HG02870 (cell line): ENCODE measurements at regions not wholly inside any gene's neighbourhood (a gene's known extent, or its start where the extent isn't known, plus 50 kb on each side); places are given as distances from the start of the nearest gene placed in this dataset.
"Not testable (repeated sequence)": the region's sequence is repeated elsewhere in the genome, so short reads cannot be mapped to it uniquely, and the experiment has no call there.

Experiments
- ATAC-seq: cut with Tn5 transposase; IDR thresholded peaks from one replicate; pipeline ENCODE4 v1.9.1; 2021; ENCODE audit warnings: mild to moderate bottlenecking, moderate library complexity; ENCODE audit not compliant: unreplicated experiment

- no peak for ATAC-seq
These were observed 295.4 kb upstream of the KLF3 start for GRCh38 chr4:38368613-38369012.

GRCh38 chr4:38371391-38371851, 292.6 kb upstream of the KLF3 start:
- no peak for ATAC-seq

GRCh38 chr4:38373375-38373774, 290.6 kb upstream of the KLF3 start:
- no peak for ATAC-seq

- ATAC-seq, result no peak
These were observed 286.8 kb upstream of the KLF3 start for GRCh38 chr4:38377195-38377594.

- no peak for ATAC-seq
These were observed 285.5 kb upstream of the KLF3 start for GRCh38 chr4:38378478-38378877.

- no peak for ATAC-seq
These were observed 282.2 kb upstream of the KLF3 start for GRCh38 chr4:38381788-38382187.

GRCh38 chr4:38382520-38382919, 281.5 kb upstream of the KLF3 start:
- ATAC-seq, result no peak

GRCh38 chr4:38383646-38384121, 280.3 kb upstream of the KLF3 start:
- ATAC-seq, result no peak

GRCh38 chr4:38385093-38386004, 278.6 kb upstream of the KLF3 start:
- ATAC-seq, result no peak

- no peak for ATAC-seq
These were observed 277.9 kb upstream of the KLF3 start for GRCh38 chr4:38386005-38386551.

GRCh38 chr4:38386654-38387188, 277.3 kb upstream of the KLF3 start:
- no peak for ATAC-seq

- ATAC-seq, result no peak
These were observed 276.7 kb upstream of the KLF3 start for GRCh38 chr4:38387348-38387747.

GRCh38 chr4:38387819-38388218, 276.2 kb upstream of the KLF3 start:
- ATAC-seq, result no peak

- ATAC-seq, result not testable (repeated sequence)
These were observed 275.1 kb upstream of the KLF3 start for GRCh38 chr4:38388907-38389306.

GRCh38 chr4:38390969-38391545, 272.9 kb upstream of the KLF3 start:
- ATAC-seq, result no peak

- no peak for ATAC-seq
These were observed 271.7 kb upstream of the KLF3 start for GRCh38 chr4:38392223-38392855.

- no peak for ATAC-seq
These were observed 267.9 kb upstream of the KLF3 start for GRCh38 chr4:38396091-38396490.

- ATAC-seq, result no peak
These were observed 267.0 kb upstream of the KLF3 start for GRCh38 chr4:38396845-38397547.

GRCh38 chr4:38400946-38401345, 263.1 kb upstream of the KLF3 start:
- no peak for ATAC-seq

GRCh38 chr4:38406243-38406642, 257.8 kb upstream of the KLF3 start:
- ATAC-seq, result no peak
